HL-60 (cell line): ENCODE measurements at regions not wholly inside any gene's neighbourhood (a gene's known extent, or its start where the extent isn't known, plus 50 kb on each side); places are given as distances from the start of the nearest gene placed in this dataset.

Source experiments
- CTCF ChIP-seq: IDR thresholded peaks from one replicate; pipeline ENCODE4 v1.5.1; 2011; ENCODE audit warnings: low read length, control low read depth, inconsistent platforms; ENCODE audit not compliant: insufficient read depth
- GABPA ChIP-seq: IDR thresholded peaks from 2 replicates; pipeline ENCODE4 v1.6.1; 2012; ENCODE audit warnings: low read depth

- TF ChIP-seq CTCF (no peak), GABPA (no peak)
Measured at GRCh38 chr18:42619771-42620170, 495.7 kb downstream of the RIT2 start.
